CD4-positive, CD25-positive, alpha-beta regulatory T cell (primary cell): ENCODE measurements at regions not wholly inside any gene's neighbourhood (a gene's known extent, or its start where the extent isn't known, plus 50 kb on each side); places are given as distances from the start of the nearest gene placed in this dataset.

Source experiments
- ATAC-seq, 2 donors: fragments of 150-1000 bp; cut with Tn5 transposase; one replicate each; pipeline ENCODE4 v1.10.0; 2021; ENCODE audit warnings: low read depth in 2 of 2, moderate number of reproducible peaks in 2 of 2, moderate library complexity in 1 of 2
- DNase-seq, 3 donors: peaks; one replicate each; pipeline versions ENCODE4 v3.0.0 to v3.0.0-alpha.2; 2012 to 2022; ENCODE audit warnings: mixed read lengths in 1 of 3
- H3K27ac ChIP-seq: one replicate; pipeline ENCODE4 v1.7.0; 2013; ENCODE audit warnings: mild to moderate bottlenecking, low read length; ENCODE audit not compliant: insufficient read depth, poor library complexity, severe bottlenecking
- H3K27me3 ChIP-seq: one replicate; pipeline ENCODE4 v1.7.0; 2013; ENCODE audit warnings: low read length; ENCODE audit not compliant: control insufficient read depth, insufficient read depth
- H3K36me3 ChIP-seq: one replicate; pipeline ENCODE4 v1.7.0; 2013; ENCODE audit warnings: mild to moderate bottlenecking, low read length, moderate library complexity; ENCODE audit not compliant: control insufficient read depth, insufficient read depth
- H3K4me1 ChIP-seq: 2 replicates; pipeline ENCODE4 v1.7.0; 2013; ENCODE audit warnings: mild to moderate bottlenecking, low read length; ENCODE audit not compliant: insufficient read depth, control insufficient read depth, poor library complexity, severe bottlenecking
- H3K4me3 ChIP-seq: one replicate; pipeline ENCODE4 v1.7.0; 2013; ENCODE audit warnings: low read depth, mild to moderate bottlenecking, low read length, moderate library complexity
- H3K9me3 ChIP-seq, 2 experiments: 1 replicate in 1 of 2; 2 replicates in 1 of 2; pipeline ENCODE4 v1.7.0; 2013; ENCODE audit warnings: low read length in 2 of 2, mild to moderate bottlenecking in 1 of 2, moderate library complexity in 1 of 2; ENCODE audit not compliant: control insufficient read depth in 2 of 2
- H3K27ac Mint-ChIP-seq, 3 donors: one replicate each; pipeline ENCODE4 v1.8.0; 2020 to 2022; ENCODE audit warnings: mild to moderate bottlenecking in 3 of 3, mixed read lengths in 3 of 3, moderate library complexity in 2 of 3
- H3K27me3 Mint-ChIP-seq: one replicate; pipeline ENCODE4 v1.8.0; 2022; ENCODE audit warnings: mild to moderate bottlenecking, mixed read lengths
- H3K36me3 Mint-ChIP-seq: one replicate; pipeline ENCODE4 v1.8.0; 2020; ENCODE audit warnings: mixed read lengths
- H3K4me1 Mint-ChIP-seq, 4 donors: one replicate each; pipeline ENCODE4 v1.8.0; 2020 to 2022; ENCODE audit warnings: mixed read lengths in 4 of 4, mild to moderate bottlenecking in 1 of 4
- H3K4me3 Mint-ChIP-seq, 4 donors: one replicate each; pipeline ENCODE4 v1.8.0; 2020 to 2022; ENCODE audit warnings: mild to moderate bottlenecking in 4 of 4, mixed read lengths in 4 of 4, moderate library complexity in 3 of 4
- H3K9me3 Mint-ChIP-seq, 7 donors: one replicate each; pipeline ENCODE4 v1.8.0; 2020 to 2022; ENCODE audit warnings: mixed read lengths in 7 of 7, mild to moderate bottlenecking in 3 of 7, moderate library complexity in 2 of 7

DNA sequence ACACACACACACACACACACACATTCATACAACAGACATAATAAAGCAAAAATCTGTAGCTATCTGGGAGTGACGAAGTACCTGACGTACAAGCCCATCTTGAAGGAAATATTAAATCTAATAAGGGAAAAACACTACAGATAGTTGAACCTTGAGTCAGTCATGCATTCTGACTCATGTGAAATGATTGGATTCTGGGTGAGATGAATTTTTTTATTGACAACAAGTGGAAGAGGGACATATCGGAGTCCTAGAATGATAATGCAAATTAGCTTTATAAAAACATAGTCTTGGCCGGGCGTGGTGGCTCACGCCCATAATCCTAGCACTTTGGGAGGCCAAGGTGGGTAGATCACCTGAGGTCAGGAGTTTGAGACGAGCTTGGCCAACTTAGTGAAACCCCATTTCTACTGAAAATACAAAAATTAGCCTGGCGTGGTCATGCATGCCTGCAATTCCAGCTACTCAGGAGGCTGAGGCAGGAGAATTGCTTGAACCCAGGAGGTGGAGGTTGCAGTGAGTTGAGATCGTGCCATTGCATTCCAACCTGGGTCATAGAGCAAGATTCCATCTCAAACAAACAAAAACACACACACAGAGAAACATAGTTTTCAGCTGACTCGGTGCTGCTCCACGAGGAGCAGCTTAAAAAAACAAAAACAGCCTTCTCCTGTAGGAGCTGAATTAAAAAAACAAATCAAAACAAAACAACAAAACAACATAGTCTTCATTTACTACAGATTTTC, 154.4 kb upstream of the MKLN1 start:
- Mint-ChIP-seq H3K9me3 (no peaks in the 10 kb centered on the region), H3K27me3 (peaks cover 5% of the 10 kb centered on the region), H3K27ac (no peak overlapping the region), H3K4me3 (no peak overlapping the region), H3K4me1 (peaks cover 0 to 5% (median 0%) of the 10 kb centered on the region in 4 donors), H3K36me3 (no peaks in the 10 kb centered on the region)
- H3K4me3 ChIP-seq: no peak overlapping the region
- no peak for ATAC-seq
- H3K27ac ChIP-seq: no peak overlapping the region
- DNase-seq: no peak
- no peaks in the 10 kb centered on the region for H3K36me3 ChIP-seq
- peaks cover 3% of the 10 kb centered on the region for H3K27me3 ChIP-seq
- no peaks in the 10 kb centered on the region for H3K4me1 ChIP-seq
- no peaks in the 10 kb centered on the region for H3K9me3 ChIP-seq

DNA sequence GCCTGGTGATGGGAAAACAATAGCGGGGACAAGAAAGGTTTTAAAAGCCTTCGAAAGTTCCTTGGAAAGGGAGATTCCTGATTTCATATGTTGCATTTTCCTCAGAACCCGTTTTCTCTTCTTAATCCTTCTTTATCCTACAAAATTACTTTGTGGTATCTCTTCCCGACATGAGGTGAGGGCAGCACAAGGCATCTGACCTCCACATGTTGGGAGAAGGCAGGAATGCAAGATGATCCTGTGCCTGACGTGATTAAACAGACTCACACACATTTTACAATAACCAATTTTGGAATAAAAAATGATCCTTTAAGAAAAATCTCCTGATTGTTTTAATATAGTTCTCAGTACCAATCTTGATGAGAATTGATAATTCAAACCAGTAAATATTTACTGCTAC, 153.3 kb upstream of the MKLN1 start:
- Mint-ChIP-seq H3K36me3 (no peaks in the 10 kb centered on the region), H3K9me3 (no peaks in the 10 kb centered on the region), H3K4me1 (peaks cover 0 to 8% (median 3%) of the 10 kb centered on the region in 4 donors), H3K4me3 (no peak overlapping the region), H3K27me3 (peaks cover 5% of the 10 kb centered on the region), H3K27ac (no peak overlapping the region)
- no peak for DNase-seq
- peaks cover 3% of the 10 kb centered on the region for H3K27me3 ChIP-seq
- H3K27ac ChIP-seq: no peak overlapping the region
- H3K4me3 ChIP-seq: no peak overlapping the region
- H3K4me1 ChIP-seq: no peaks in the 10 kb centered on the region
- no peaks in the 10 kb centered on the region for H3K36me3 ChIP-seq
- no peak for ATAC-seq
- H3K9me3 ChIP-seq: no peaks in the 10 kb centered on the region

DNA sequence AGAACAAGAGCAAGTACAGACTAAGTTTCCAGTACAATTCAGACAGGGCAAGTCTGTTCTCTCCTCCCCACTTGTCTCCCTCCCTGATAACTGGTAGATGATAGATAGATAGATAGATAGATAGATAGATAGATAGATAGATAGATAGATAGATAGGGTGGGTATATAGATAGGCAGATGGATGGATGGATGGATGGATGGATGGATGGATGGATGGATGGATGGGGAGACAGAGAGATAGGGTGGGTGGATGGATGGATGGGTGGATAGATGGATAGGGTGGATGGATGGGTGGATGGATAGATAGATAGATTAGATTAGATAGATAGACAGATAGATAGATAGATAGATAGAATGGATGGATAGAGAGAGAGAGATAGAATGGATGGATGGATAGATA, 152.8 kb upstream of the MKLN1 start:
- no peak overlapping the region for H3K4me3 ChIP-seq
- H3K27ac ChIP-seq: no peak overlapping the region
- Mint-ChIP-seq H3K36me3 (no peaks in the 10 kb centered on the region), H3K9me3 (no peaks in the 10 kb centered on the region), H3K4me3 (no peak overlapping the region), H3K27ac (no peak overlapping the region), H3K27me3 (peaks cover 5% of the 10 kb centered on the region), H3K4me1 (peaks cover 0 to 8% (median 3%) of the 10 kb centered on the region in 4 donors)
- no peak for ATAC-seq
- H3K4me1 ChIP-seq: no peaks in the 10 kb centered on the region
- H3K27me3 ChIP-seq: peaks cover 3% of the 10 kb centered on the region
- H3K36me3 ChIP-seq: no peaks in the 10 kb centered on the region
- no peak for DNase-seq
- no peaks in the 10 kb centered on the region for H3K9me3 ChIP-seq

DNA sequence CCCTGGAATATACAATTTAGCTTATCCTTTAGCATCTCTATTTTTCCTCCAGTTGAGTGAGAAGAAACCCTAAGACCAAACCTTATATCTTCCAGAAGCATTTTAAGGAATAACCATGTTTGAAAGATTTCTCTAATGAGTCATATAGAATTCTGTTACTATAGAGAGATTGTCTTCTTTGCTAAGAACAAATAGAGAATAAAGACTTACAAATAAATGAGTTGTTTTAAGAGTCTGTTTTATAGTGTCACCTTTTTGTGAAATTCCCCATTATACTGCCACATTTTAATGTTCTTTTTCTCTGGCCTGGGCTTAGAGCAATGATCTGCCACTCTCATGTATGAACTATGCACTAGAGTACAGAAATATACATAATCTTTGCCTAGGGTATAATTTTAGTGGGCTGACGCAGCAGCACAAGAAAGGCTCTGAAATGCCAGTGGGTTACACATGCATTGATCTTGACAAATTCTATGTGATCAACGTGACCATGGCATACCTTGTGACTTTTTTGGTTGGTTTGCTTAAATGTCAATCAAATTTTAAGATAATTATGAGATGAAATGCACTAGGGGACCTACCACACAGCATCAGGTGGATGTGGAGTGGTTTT, 145.1 kb upstream of the MKLN1 start:
- Mint-ChIP-seq H3K9me3 (no peaks in the 10 kb centered on the region), H3K27ac (peak overlapping the region in 1 of 3 donors; percentile 28), H3K4me3 (no peak overlapping the region), H3K4me1 (peaks cover 9 to 40% (median 24%) of the 10 kb centered on the region in 4 donors), H3K36me3 (no peaks in the 10 kb centered on the region), H3K27me3 (no peaks in the 10 kb centered on the region)
- Histone ChIP-seq H3K4me1 (peaks cover 11% of the 10 kb centered on the region), H3K9me3 (no peaks in the 10 kb centered on the region), H3K4me3 (no peak overlapping the region), H3K27me3 (no peaks in the 10 kb centered on the region), H3K27ac (no peak overlapping the region), H3K36me3 (no peaks in the 10 kb centered on the region)
- no peak for ATAC-seq
- DNase-seq: no peak

DNA sequence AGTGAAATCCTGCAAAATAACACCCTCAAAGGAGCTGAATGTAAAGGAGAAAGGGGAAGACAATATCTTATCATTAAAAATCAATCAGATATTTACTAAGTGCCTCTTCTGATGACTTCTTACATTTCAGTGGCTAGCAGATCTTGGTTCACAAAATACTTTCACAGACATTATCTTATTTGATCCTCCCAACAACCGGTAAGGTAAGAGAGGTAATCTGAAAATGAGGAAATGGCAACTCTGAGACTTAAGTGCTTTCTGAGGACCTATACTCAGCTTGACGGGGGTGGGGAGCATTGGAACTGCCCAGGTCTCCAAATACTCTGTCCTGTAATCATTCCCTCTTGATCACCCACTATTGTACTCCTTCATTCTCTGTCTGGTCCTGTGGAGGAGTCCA, 144.6 kb upstream of the MKLN1 start:
- no peak for ATAC-seq
- Histone ChIP-seq H3K4me3 (no peak overlapping the region), H3K27me3 (no peaks in the 10 kb centered on the region), H3K27ac (no peak overlapping the region), H3K36me3 (no peaks in the 10 kb centered on the region), H3K4me1 (peaks cover 13% of the 10 kb centered on the region), H3K9me3 (no peaks in the 10 kb centered on the region)
- peak overlapping the region in 1 of 4 donors; percentile 28 for H3K4me3 Mint-ChIP-seq
- H3K9me3 Mint-ChIP-seq: no peaks in the 10 kb centered on the region
- H3K4me1 Mint-ChIP-seq: peaks cover 9 to 43% (median 25%) of the 10 kb centered on the region in 4 donors
- no peak for DNase-seq
- no peak overlapping the region for H3K27ac Mint-ChIP-seq
- H3K36me3 Mint-ChIP-seq: no peaks in the 10 kb centered on the region
- H3K27me3 Mint-ChIP-seq: no peaks in the 10 kb centered on the region

DNA sequence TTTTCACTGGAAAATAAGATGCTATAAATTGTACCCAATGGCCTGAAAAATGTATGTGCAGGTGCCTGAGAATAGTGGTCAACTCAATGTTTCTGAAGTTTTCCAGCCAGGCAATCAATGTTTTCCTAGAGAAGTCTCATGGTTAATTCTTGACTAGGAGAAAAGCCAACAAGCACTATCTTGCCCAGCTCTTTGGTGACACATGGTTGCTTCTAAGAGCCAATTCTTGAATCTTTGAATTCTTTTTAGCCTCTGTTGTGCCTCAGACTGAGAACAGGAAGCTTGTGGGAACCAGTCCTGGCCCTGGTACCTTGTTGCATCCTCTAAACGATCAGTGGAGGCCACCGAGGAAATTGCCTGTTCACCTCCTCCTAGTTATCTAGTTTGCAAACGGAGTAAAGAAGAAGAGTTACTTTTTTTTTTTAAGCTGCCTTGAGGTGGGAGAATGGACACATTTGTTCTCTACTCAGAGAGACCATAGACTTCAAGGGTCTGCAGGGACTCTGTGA, 144.0 kb upstream of the MKLN1 start:
- H3K36me3 ChIP-seq: no peaks in the 10 kb centered on the region
- Mint-ChIP-seq H3K4me3 (peak overlapping the region in 2 of 4 donors; percentile 10 to 38), H3K27me3 (no peaks in the 10 kb centered on the region)

DNA sequence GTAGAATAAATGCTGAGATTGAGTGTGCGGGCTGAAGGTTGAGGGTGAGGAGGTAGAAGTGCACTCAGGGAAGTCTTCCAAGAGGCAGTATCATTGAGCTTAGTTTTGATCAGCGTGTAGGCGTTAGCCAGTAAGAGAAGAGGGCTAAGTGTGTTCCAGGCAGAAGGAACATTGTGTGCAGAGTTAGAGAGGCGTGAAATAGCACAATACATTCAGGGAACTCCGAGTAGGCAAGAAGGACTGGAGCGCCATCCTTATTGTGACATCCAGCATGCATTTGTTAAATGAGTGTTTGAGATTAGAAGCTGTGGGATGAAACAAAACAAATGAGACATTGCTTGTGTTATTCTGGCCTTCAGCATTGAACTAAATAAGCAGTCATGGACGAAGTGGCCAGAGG, 140.9 kb upstream of the MKLN1 start:
- no peaks in the 10 kb centered on the region for H3K27me3 ChIP-seq
- no peaks in the 10 kb centered on the region for H3K9me3 ChIP-seq
- Mint-ChIP-seq H3K27me3 (no peaks in the 10 kb centered on the region), H3K27ac (no peak overlapping the region), H3K36me3 (no peaks in the 10 kb centered on the region), H3K9me3 (no peaks in the 10 kb centered on the region), H3K4me1 (peaks cover 24 to 57% (median 39%) of the 10 kb centered on the region in 4 donors), H3K4me3 (no peak overlapping the region)
- no peak for ATAC-seq
- no peak overlapping the region for H3K27ac ChIP-seq
- H3K4me3 ChIP-seq: no peak overlapping the region
- H3K4me1 ChIP-seq: peaks cover 36% of the 10 kb centered on the region
- no peak for DNase-seq
- H3K36me3 ChIP-seq: no peaks in the 10 kb centered on the region

More for the DNA sequence above, 144.0 kb upstream of the MKLN1 start:
- DNase-seq (peak in 2 of 3 donors; percentile 22 to 65), ATAC-seq (peak in 1 of 2 donors; percentile 23)
- Mint-ChIP-seq H3K36me3 (no peaks in the 10 kb centered on the region), H3K9me3 (no peaks in the 10 kb centered on the region), H3K4me1 (peaks cover 14 to 45% (median 30%) of the 10 kb centered on the region in 4 donors), H3K27ac (peak overlapping the region; percentile 6 to 47 (median 38))
- no peaks in the 10 kb centered on the region for H3K9me3 ChIP-seq
- H3K4me3 ChIP-seq: peak overlapping the region; percentile 49
- no peaks in the 10 kb centered on the region for H3K27me3 ChIP-seq
- H3K4me1 ChIP-seq: peaks cover 19% of the 10 kb centered on the region
- peak overlapping the region; percentile 24 for H3K27ac ChIP-seq
